Neural cell (in vitro differentiated cells): ENCODE measurements at regions not wholly inside any gene's neighbourhood (a gene's known extent, or its start where the extent isn't known, plus 50 kb on each side); places are given as distances from the start of the nearest gene placed in this dataset.

Source experiments
- H2AFZ ChIP-seq: fragments of 200-600, 300-800 bp; sonication (generic), shearing (Covaris generic); 2 replicates; pipeline ENCODE4 v1.6.0; 2014; ENCODE audit warnings: low read depth, mild to moderate bottlenecking, antibody characterized with exemption, low read length, moderate library complexity
- H3F3A ChIP-seq: fragments of 200-600 bp; shearing (Covaris generic); 2 replicates; pipeline ENCODE4 v1.6.1; 2016; ENCODE audit warnings: mild to moderate bottlenecking, moderate library complexity, mixed read lengths, antibody characterized with exemption, low read length; ENCODE audit not compliant: insufficient read depth, poor library complexity, severe bottlenecking
- H3K27ac ChIP-seq: fragments of 200-600, 300-800 bp; sonication (generic), shearing (Covaris generic); 2 replicates; pipeline ENCODE4 v1.5.1; 2014; ENCODE audit warnings: mild to moderate bottlenecking, low read length, moderate library complexity
- H3K27me3 ChIP-seq: fragments of 300-800, 200-600 bp; sonication (generic), shearing (Covaris generic); 2 replicates; pipeline ENCODE4 v1.6.0; 2014; ENCODE audit warnings: mild to moderate bottlenecking, low read depth, low read length, moderate library complexity; ENCODE audit not compliant: insufficient read depth
- H3K36me3 ChIP-seq: fragments of 300-800, 200-600 bp; sonication (generic), shearing (Covaris generic); 2 replicates; pipeline ENCODE4 v1.5.1; 2014; ENCODE audit warnings: mild to moderate bottlenecking, antibody characterized with exemption, low read length, moderate library complexity; ENCODE audit not compliant: insufficient read depth
- H3K4me2 ChIP-seq: fragments of 300-800, 200-600 bp; sonication (generic), shearing (Covaris generic); 2 replicates; pipeline ENCODE4 v1.6.0; 2014; ENCODE audit warnings: mild to moderate bottlenecking, low read length
- H3K4me3 ChIP-seq: fragments of 300-800, 200-600 bp; sonication (generic), shearing (Covaris generic); 2 replicates; pipeline ENCODE4 v1.5.1; 2014; ENCODE audit warnings: mild to moderate bottlenecking, low read length, moderate library complexity
- H3K79me2 ChIP-seq: fragments of 200-600 bp; shearing (Covaris generic); replicated peaks from 2 replicates; pipeline ENCODE4 v1.6.0; 2014; ENCODE audit warnings: mild to moderate bottlenecking, low read length, moderate library complexity; ENCODE audit not compliant: insufficient read depth
- H3K9ac ChIP-seq: fragments of 300-800, 200-600 bp; sonication (generic), shearing (Covaris generic); 2 replicates; pipeline ENCODE4 v1.6.1; 2016; ENCODE audit warnings: mild to moderate bottlenecking, low read length, mixed read lengths
- H3K9me2 ChIP-seq: fragments of 200-600 bp; shearing (Covaris generic); 2 replicates; pipeline ENCODE4 v1.6.1; 2016; ENCODE audit warnings: mild to moderate bottlenecking, low read length, mixed read lengths; ENCODE audit not compliant: insufficient read depth
- H3K9me3 ChIP-seq: fragments of 200-600, 300-800 bp; sonication (generic), shearing (Covaris generic); 2 replicates; pipeline ENCODE4 v1.6.1; 2016; ENCODE audit warnings: mild to moderate bottlenecking, mixed run types, low read length, moderate library complexity, mixed read lengths
- H4K20me1 ChIP-seq: fragments of 200-600 bp; shearing (Covaris generic); 2 replicates; pipeline ENCODE4 v1.6.1; 2016; ENCODE audit warnings: mild to moderate bottlenecking, mixed run types; ENCODE audit not compliant: insufficient read depth
- EP300 ChIP-seq: fragments of 450-650 bp; conservative IDR thresholded peaks from 2 replicates; pipeline ENCODE4 v1.6.1; 2014; ENCODE audit warnings: antibody characterized with exemption, mild to moderate bottlenecking, moderate library complexity; ENCODE audit not compliant: poor library complexity, severe bottlenecking
- EZH2 ChIP-seq: fragments of 200-600, 300-800 bp; shearing (Covaris generic), sonication (generic); IDR thresholded peaks from 2 replicates; pipeline ENCODE4 v1.6.1; 2014; ENCODE audit warnings: antibody characterized with exemption, low read length, borderline replicate concordance, mild to moderate bottlenecking; ENCODE audit not compliant: insufficient read depth, poor library complexity, severe bottlenecking
- MXI1 ChIP-seq: fragments of 450-650 bp; conservative IDR thresholded peaks from 2 replicates; pipeline ENCODE4 v1.6.1; 2014; ENCODE audit warnings: antibody characterized with exemption, mild to moderate bottlenecking; ENCODE audit not compliant: poor library complexity, severe bottlenecking
- POLR2AphosphoS5 ChIP-seq: IDR thresholded peaks from 2 replicates; pipeline ENCODE4 v1.6.1; 2012
- RAD21 ChIP-seq: fragments of 450-650 bp; conservative IDR thresholded peaks from 2 replicates; pipeline ENCODE4 v1.6.1; 2014; ENCODE audit warnings: antibody characterized with exemption, mild to moderate bottlenecking, moderate library complexity
- SMC3 ChIP-seq: fragments of 450-650 bp; conservative IDR thresholded peaks from 2 replicates; pipeline ENCODE4 v1.6.1; 2014; ENCODE audit warnings: antibody characterized with exemption, mild to moderate bottlenecking, moderate library complexity; ENCODE audit not compliant: poor library complexity
- TAF1 ChIP-seq: IDR thresholded peaks from 2 replicates; pipeline ENCODE4 v1.6.1; 2012; ENCODE audit warnings: low read depth
- TF ChIP-seq, protein P1 (sequence below): fragments of 450-650 bp; IDR thresholded peaks from 2 replicates; pipeline ENCODE4 v1.5.1; 2014; ENCODE audit warnings: antibody characterized with exemption, mild to moderate bottlenecking, moderate library complexity; ENCODE audit not compliant: poor library complexity, severe bottlenecking
- TF ChIP-seq, protein P2 (sequence below): IDR thresholded peaks from 2 replicates; pipeline ENCODE4 v1.6.1; 2012; ENCODE audit warnings: borderline replicate concordance

DNA sequence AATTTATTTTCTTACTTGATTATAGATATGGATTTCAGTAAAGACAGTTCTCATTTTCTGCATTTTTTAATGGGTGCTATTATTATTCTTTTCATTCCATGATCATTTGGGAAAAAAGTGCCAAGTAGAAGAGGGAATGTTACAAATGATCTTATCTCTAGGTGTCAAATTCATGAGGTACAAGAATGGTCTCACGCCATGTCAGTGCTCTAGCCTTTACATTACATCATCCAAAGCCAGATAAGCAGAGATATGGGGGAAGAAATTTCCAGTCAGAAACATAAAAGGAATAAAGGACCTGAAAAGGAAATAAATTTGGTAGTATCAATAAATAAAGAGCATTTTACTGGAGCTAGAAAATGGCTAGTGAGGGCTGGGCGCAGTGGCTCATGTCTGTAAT lies 1544.2 kb upstream of the CDH6 start:
- Histone ChIP-seq H3K36me3 (no peaks in the 10 kb centered on the region), H3K79me2 (no peaks in the 10 kb centered on the region), H2AFZ (no peak overlapping the region), H3K9ac (no peak overlapping the region), H3K9me3 (no peaks in the 10 kb centered on the region), H3K27ac (no peak overlapping the region), H3K9me2 (no peaks in the 10 kb centered on the region), H4K20me1 (no peaks in the 10 kb centered on the region), H3K27me3 (no peaks in the 10 kb centered on the region), H3K4me2 (no peak overlapping the region), H3F3A (no peaks in the 10 kb centered on the region), H3K4me3 (no peak overlapping the region)
- TF ChIP-seq POLR2AphosphoS5 (no peak), MXI1 (no peak), TAF1 (no peak), RAD21 (no peak), EZH2 (no peak), SMC3 (no peak), EP300 (no peak)
- TF ChIP-seq, protein P1, sequence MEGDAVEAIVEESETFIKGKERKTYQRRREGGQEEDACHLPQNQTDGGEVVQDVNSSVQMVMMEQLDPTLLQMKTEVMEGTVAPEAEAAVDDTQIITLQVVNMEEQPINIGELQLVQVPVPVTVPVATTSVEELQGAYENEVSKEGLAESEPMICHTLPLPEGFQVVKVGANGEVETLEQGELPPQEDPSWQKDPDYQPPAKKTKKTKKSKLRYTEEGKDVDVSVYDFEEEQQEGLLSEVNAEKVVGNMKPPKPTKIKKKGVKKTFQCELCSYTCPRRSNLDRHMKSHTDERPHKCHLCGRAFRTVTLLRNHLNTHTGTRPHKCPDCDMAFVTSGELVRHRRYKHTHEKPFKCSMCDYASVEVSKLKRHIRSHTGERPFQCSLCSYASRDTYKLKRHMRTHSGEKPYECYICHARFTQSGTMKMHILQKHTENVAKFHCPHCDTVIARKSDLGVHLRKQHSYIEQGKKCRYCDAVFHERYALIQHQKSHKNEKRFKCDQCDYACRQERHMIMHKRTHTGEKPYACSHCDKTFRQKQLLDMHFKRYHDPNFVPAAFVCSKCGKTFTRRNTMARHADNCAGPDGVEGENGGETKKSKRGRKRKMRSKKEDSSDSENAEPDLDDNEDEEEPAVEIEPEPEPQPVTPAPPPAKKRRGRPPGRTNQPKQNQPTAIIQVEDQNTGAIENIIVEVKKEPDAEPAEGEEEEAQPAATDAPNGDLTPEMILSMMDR, result no peak
- TF ChIP-seq, protein P2, sequence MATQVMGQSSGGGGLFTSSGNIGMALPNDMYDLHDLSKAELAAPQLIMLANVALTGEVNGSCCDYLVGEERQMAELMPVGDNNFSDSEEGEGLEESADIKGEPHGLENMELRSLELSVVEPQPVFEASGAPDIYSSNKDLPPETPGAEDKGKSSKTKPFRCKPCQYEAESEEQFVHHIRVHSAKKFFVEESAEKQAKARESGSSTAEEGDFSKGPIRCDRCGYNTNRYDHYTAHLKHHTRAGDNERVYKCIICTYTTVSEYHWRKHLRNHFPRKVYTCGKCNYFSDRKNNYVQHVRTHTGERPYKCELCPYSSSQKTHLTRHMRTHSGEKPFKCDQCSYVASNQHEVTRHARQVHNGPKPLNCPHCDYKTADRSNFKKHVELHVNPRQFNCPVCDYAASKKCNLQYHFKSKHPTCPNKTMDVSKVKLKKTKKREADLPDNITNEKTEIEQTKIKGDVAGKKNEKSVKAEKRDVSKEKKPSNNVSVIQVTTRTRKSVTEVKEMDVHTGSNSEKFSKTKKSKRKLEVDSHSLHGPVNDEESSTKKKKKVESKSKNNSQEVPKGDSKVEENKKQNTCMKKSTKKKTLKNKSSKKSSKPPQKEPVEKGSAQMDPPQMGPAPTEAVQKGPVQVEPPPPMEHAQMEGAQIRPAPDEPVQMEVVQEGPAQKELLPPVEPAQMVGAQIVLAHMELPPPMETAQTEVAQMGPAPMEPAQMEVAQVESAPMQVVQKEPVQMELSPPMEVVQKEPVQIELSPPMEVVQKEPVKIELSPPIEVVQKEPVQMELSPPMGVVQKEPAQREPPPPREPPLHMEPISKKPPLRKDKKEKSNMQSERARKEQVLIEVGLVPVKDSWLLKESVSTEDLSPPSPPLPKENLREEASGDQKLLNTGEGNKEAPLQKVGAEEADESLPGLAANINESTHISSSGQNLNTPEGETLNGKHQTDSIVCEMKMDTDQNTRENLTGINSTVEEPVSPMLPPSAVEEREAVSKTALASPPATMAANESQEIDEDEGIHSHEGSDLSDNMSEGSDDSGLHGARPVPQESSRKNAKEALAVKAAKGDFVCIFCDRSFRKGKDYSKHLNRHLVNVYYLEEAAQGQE, result no peak

DNA sequence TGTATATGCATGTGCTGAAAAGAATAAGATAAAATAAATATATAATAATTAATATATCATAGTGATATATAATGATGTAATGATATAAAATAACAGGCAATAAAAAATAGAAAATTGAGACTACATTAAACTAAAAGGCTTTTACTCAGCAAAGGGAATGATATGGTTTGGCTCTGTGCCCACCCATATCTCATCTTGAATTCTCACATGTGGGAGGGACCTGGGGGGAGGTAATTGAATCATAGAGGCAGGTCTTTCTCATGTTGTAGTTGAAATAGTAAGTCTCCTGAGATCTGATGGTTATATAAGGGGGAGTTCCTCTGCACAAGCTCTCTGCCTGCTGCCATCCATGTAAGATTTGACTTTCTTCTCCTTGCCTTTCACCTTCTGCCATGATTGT lies 1550.9 kb upstream of the CDH6 start:
- H2AFZ ChIP-seq, result no peak overlapping the region
- no peak overlapping the region for H3K9ac ChIP-seq
- no peaks in the 10 kb centered on the region for H3K9me2 ChIP-seq
- H3K27me3 ChIP-seq, result no peaks in the 10 kb centered on the region
- no peaks in the 10 kb centered on the region for H4K20me1 ChIP-seq
- no peak overlapping the region for H3K4me3 ChIP-seq
- H3K27ac ChIP-seq, result no peak overlapping the region
- no peaks in the 10 kb centered on the region for H3K9me3 ChIP-seq
- TF ChIP-seq TAF1 (no peak), EZH2 (no peak), POLR2AphosphoS5 (no peak), MXI1 (no peak), SMC3 (no peak), EP300 (no peak), RAD21 (no peak)
- TF ChIP-seq, protein P1, result no peak
- TF ChIP-seq, protein P2, result no peak
- H3K79me2 ChIP-seq, result no peaks in the 10 kb centered on the region
- no peak overlapping the region for H3K4me2 ChIP-seq
- H3K36me3 ChIP-seq, result no peaks in the 10 kb centered on the region
- H3F3A ChIP-seq, result no peaks in the 10 kb centered on the region
